Mucosa of stomach (tissue), 1 donor: ENCODE measurements at regions not wholly inside any gene's neighbourhood (a gene's known extent, or its start where the extent isn't known, plus 50 kb on each side); places are given as distances from the start of the nearest gene placed in this dataset.
"Not testable (repeated sequence)": the region's sequence is repeated elsewhere in the genome, so short reads cannot be mapped to it uniquely, and the experiment has no call there.

Experiments used
- H3K27me3 ChIP-seq: one replicate; pipeline ENCODE4 v1.7.0; 2013; ENCODE audit warnings: mild to moderate bottlenecking, low read length; ENCODE audit not compliant: control insufficient read depth, insufficient read depth
- H3K36me3 ChIP-seq: one replicate; pipeline ENCODE4 v1.7.0; 2013; ENCODE audit warnings: low read length; ENCODE audit not compliant: control insufficient read depth, insufficient read depth
- H3K4me1 ChIP-seq: one replicate; pipeline ENCODE4 v1.7.0; 2013; ENCODE audit warnings: mild to moderate bottlenecking, low read length; ENCODE audit not compliant: control insufficient read depth, insufficient read depth
- H3K4me3 ChIP-seq: one replicate; pipeline ENCODE4 v1.7.0; 2013; ENCODE audit warnings: low read length
- H3K9ac ChIP-seq: one replicate; pipeline ENCODE4 v1.7.0; 2013; ENCODE audit warnings: mild to moderate bottlenecking, low read length, moderate library complexity
- H3K9me3 ChIP-seq: one replicate; pipeline ENCODE4 v1.7.0; 2013; ENCODE audit warnings: mild to moderate bottlenecking, low read length, moderate library complexity; ENCODE audit not compliant: control insufficient read depth
- donor health status: Pancreatic carcinoma.

DNA sequence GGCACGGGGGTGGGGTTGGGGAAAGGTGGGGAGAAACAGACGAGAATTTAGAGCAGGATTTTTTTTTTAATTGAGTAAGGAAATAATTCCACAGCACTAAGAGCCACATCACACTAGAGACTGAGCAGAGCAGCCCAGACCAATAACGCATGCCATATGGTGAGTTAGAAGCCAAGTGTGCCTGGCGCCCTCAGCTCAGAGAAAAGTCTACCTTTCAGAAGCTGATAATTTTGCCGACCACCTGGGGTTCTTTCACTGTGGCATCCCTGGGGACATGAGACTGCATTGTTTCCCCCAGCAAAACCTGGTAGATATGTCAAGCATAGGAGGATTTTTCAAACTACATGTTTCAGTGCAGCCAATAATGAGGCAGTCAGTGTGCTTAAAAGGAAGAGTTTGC is 516.8 kb downstream of the SMARCA1 start:
- Histone ChIP-seq H3K4me1 (no peaks in the 10 kb centered on the region), H3K36me3 (no peaks in the 10 kb centered on the region), H3K4me3 (no peak overlapping the region), H3K9me3 (no peaks in the 10 kb centered on the region), H3K27me3 (no peaks in the 10 kb centered on the region), H3K9ac (no peak overlapping the region)

DNA sequence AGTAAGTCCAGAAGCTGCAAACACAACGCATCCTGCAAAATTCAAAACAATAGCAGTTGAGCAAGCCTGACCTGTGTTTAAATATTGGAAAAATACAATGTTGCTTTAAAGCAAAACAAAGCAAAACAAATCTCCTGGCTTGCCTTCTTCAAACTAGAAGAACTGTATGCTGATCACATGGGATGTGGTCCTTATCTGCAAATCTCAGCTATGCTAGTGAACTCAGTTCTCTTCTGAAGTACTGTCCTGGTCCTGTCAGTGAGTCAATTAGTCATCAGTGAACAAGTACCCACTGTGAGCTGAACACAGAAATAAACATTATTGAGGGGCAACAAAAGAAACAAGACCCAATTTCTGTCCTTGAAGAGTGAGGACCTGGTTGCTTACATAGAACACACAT is 522.5 kb downstream of the SMARCA1 start:
- Histone ChIP-seq H3K9me3 (no peaks in the 10 kb centered on the region), H3K27me3 (no peaks in the 10 kb centered on the region), H3K4me3 (no peak overlapping the region), H3K9ac (no peak overlapping the region), H3K4me1 (no peaks in the 10 kb centered on the region), H3K36me3 (no peaks in the 10 kb centered on the region)

DNA sequence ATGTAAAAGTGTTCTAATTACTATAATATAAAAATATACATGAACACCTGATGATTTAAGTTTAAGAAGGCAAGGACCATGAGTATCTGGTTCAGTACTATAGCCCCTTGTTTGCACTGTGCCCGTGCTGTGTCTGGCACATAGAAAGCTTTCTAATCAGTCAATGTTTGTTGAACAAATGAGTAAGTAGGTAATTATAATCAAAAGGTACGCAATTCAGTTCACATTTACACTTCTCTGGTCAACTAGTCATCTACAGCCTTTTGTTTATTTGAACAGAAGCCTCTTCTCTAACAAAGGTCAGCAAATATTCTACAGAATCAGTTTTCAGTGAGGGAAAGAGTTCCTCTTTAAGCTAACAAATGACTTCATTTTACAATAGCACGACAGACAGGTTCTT is 523.3 kb downstream of the SMARCA1 start:
- Histone ChIP-seq H3K4me1 (no peaks in the 10 kb centered on the region), H3K9me3 (no peaks in the 10 kb centered on the region), H3K36me3 (no peaks in the 10 kb centered on the region), H3K27me3 (no peaks in the 10 kb centered on the region), H3K4me3 (no peak overlapping the region), H3K9ac (no peak overlapping the region)

DNA sequence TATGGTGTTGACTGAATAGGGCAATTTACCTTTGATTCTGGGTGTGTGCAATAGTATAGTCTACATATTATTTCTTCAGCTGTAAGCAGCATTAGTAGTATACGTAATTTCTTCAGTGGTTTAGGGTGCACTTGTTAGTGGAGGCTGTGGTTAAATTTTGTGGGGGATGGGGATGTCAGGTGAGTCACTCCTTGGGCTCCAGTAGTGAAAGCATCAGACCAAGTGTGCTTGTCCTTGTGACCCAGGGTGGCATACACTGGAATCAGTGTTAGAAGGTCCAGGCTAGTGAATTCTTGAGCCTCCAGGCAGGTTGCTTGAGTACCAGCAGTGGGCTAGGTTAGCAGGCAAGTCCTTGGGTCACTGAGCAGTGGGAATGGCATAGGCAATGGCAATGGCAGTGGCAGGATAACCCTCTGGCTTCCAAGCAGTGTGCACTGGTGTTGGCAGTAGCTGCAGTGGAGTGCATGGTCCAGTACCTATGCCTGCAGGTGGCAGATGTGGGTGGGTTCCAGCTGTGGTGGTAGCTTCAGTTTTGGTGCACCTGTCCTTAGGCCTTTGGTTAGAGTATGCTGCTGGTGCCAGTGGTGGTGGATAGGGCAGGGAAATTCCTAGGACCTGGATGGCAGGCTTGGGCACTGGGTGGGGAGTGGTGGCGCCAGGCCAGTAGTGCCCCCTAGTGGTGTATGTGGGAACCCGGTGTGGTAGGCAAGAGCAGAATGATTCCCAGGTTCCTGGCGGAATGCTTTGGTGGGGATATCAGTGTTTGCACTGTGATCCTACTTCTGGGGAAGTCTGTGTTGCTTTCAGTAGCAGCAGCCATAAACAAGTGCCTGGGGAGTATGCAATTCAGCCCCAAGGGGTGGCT is 531.0 kb downstream of the SMARCA1 start:
- no peaks in the 10 kb centered on the region for H3K36me3 ChIP-seq
- no peak overlapping the region for H3K4me3 ChIP-seq
- no peaks in the 10 kb centered on the region for H3K27me3 ChIP-seq
- no peak overlapping the region for H3K9ac ChIP-seq
- no peaks in the 10 kb centered on the region for H3K4me1 ChIP-seq
- H3K9me3 ChIP-seq: no peaks in the 10 kb centered on the region

DNA sequence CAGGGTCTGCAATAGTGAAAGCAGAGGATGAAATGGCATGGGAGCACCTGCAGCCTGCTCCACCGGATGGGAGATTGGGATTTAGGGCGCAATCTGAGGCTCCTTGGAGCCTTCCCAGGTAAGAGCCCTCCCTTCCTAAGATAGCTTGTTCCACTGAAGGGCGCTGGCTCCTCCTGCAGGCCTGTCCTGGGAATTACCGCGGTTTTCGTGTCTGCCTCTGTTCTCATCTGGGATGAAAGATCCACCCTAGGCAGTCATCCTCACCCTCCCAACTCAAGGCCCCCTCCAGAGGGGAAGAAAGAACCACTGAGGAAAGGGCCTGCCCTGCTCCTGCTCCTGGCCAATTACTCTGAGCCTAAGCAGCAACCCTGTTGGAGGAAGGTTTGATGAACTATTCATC is 547.5 kb downstream of the SMARCA1 start:
- Histone ChIP-seq H3K9me3 (no peaks in the 10 kb centered on the region), H3K27me3 (no peaks in the 10 kb centered on the region), H3K4me3 (no peak overlapping the region), H3K36me3 (no peaks in the 10 kb centered on the region), H3K4me1 (peaks cover 4% of the 10 kb centered on the region), H3K9ac (no peak overlapping the region)

DNA sequence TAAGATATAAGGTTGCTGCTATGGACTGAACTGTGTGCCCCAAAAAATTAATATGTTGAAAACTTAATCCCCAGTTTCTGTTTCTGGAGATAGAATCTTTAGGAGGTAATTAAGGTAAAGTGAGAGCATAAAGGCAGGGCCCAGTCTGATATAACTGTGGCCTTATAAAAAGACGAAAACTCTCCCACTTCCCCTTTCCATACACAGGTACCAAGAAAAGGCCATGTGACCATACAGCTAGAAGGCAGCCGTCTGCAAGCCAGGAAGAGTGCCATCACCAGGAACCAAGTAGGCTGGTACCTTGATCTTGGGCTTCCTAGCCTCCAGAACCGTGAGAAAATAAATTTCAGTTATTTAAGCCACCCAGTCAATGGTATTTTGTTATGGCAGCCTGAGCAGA is 550.3 kb downstream of the SMARCA1 start:
- no peaks in the 10 kb centered on the region for H3K27me3 ChIP-seq
- H3K36me3 ChIP-seq: no peaks in the 10 kb centered on the region
- no peak overlapping the region for H3K9ac ChIP-seq
- H3K4me3 ChIP-seq: no peak overlapping the region
- no peaks in the 10 kb centered on the region for H3K9me3 ChIP-seq
- H3K4me1 ChIP-seq: peaks cover 4% of the 10 kb centered on the region

DNA sequence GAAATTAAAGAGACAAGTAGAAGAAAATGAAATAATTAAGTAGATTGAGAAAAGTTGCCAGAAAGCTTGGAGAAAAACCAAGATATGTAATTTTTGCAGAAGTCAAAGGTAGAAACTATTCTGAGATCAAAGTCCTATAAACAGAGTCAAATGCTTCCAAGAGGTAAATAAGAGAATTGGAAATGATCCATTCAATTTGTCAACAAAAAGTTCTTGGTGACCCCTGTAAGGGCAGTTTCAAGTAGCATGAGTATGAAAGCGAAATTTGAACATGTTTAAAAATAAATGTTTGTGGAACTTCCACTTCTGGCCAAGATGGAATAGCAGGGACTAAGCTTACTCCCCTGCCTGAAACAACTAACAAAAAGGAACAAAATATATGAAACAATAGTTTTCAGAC is 562.0 kb downstream of the SMARCA1 start:
- H3K27me3 ChIP-seq: no peaks in the 10 kb centered on the region
- no peaks in the 10 kb centered on the region for H3K4me1 ChIP-seq
- H3K4me3 ChIP-seq: no peak overlapping the region
- H3K9me3 ChIP-seq: no peaks in the 10 kb centered on the region
- H3K36me3 ChIP-seq: no peaks in the 10 kb centered on the region
- no peak overlapping the region for H3K9ac ChIP-seq

DNA sequence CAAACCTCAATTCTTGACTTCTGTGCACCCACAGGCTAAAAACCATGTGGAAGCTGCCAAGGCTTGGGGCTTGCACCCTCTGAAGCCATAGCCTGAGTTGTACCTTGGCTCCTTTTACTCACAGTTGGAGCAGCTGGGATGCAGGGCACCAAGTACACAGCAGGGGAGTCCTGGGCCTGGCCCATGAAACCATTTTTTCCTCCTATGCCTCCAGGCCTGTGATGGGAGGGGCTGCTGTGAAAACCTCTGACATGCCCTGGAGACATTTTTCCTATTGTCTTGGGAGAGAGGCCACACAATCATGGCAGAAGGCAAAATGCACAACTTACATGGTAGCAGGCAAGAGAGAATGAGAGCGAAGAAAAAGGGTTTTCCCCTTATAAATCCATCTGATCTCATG is 568.6 kb downstream of the SMARCA1 start:
- H3K4me3 ChIP-seq: not testable (repeated sequence)

DNA sequence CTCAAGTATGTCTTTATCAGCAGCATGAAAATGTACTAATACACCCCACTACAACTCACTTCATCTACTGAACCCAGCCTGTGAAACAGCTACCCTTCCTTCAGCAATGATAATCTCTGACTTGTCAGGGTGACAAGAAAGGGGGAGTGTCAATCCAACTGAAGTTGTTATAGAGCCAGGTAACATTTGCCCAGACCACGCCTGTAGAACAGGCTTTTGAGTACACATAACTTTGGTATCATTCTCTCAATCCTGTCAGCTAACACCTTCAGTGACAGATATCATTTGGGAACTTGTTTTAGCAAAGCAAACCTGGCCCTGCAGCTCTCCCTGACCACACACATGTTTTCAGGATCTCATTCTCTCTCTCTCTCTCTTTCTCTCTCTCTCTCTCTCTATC is 592.2 kb downstream of the SMARCA1 start:
- Histone ChIP-seq H3K9ac (no peak overlapping the region), H3K9me3 (no peaks in the 10 kb centered on the region), H3K4me1 (peaks cover 14% of the 10 kb centered on the region), H3K27me3 (no peaks in the 10 kb centered on the region), H3K4me3 (no peak overlapping the region), H3K36me3 (no peaks in the 10 kb centered on the region)

More for the DNA sequence above, 568.6 kb downstream of the SMARCA1 start:
- H3K9ac ChIP-seq, H3K36me3 ChIP-seq, H3K9me3 ChIP-seq, H3K27me3 ChIP-seq, H3K4me1 ChIP-seq: not testable (repeated sequence)

DNA sequence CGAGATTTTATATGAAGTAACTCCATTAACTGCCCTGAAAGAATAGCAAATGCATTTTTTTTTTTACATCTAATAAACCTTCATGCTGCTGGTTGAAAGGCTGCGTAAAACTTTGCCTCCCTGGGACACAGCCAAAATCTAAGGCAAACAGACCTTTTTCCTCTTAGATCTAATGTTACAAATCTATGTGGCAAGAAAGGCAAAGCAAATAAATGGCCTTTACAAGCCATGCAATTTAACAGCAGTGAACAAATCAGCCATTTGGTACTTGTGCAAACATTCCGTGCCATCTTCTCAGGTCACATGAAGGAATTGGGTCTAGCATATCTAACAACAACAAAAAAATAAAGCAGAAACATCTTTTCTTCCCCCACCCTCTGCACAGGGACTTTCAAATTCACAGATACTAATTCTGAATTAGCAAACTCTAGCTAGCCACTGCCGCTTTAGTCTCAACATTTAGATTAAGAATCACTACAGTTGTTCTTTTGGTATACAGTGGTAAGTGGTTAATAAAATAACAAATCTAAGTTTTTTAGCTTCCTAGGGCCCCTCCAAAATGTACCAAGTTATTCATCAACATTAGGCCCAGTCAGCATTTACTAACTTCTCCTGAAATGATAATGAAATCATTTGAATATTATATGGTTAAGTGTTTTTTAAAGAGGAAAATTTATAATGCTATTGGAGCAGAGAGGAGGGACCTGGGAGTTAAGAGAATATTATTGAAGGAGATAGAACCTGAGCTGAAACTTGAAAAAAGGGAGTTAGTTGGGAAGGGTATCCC is 593.8 kb downstream of the SMARCA1 start:
- H3K27me3 ChIP-seq: no peaks in the 10 kb centered on the region
- no peak overlapping the region for H3K9ac ChIP-seq
- H3K4me3 ChIP-seq: no peak overlapping the region
- H3K9me3 ChIP-seq: no peaks in the 10 kb centered on the region
- H3K36me3 ChIP-seq: no peaks in the 10 kb centered on the region
- H3K4me1 ChIP-seq: peaks cover 14% of the 10 kb centered on the region

DNA sequence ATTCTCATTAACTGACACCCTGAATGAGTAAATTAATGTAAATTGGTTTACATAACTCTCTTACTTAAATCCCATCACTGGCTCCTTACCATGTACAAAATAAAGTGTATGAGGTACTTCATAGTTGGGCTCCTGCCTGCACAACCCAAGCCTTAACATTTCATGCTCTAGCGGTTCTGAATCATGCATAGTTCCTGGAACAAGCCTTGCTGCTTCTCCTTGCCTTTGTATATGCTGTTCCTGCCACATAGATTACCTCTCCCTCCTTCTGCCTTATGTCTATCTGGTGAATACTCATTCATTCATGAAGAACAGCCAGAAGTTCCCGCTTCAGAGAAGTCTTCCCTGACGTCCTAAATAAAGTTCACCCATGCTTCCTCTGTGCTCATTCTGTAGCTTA is 594.7 kb downstream of the SMARCA1 start:
- H3K9me3 ChIP-seq: no peaks in the 10 kb centered on the region
- no peaks in the 10 kb centered on the region for H3K36me3 ChIP-seq
- H3K27me3 ChIP-seq: no peaks in the 10 kb centered on the region
- H3K4me3 ChIP-seq: no peak overlapping the region
- H3K4me1 ChIP-seq: peaks cover 14% of the 10 kb centered on the region
- no peak overlapping the region for H3K9ac ChIP-seq

DNA sequence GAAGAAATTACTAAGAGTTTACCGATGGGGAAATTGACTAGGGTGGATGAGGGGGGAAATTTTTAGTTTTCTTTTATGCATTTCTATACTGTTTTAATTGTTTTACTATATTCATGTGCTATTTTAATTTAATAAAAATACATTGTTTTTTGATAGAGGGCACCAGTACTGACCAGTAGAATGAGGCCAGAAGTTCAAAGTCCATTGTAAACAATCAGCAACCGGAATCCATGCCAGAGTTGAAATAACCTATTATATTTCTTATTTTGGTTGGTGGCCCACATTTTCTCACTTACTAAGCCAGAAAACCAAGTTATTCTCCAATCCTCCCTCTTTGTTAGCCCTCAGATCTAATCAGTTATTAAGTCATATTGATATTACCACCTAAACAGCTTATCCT is 595.9 kb downstream of the SMARCA1 start:
- no peaks in the 10 kb centered on the region for H3K36me3 ChIP-seq

More for the DNA sequence above, 595.9 kb downstream of the SMARCA1 start:
- no peaks in the 10 kb centered on the region for H3K27me3 ChIP-seq
- no peak overlapping the region for H3K9ac ChIP-seq
- no peaks in the 10 kb centered on the region for H3K9me3 ChIP-seq
- H3K4me3 ChIP-seq: no peak overlapping the region
- peaks cover 14% of the 10 kb centered on the region for H3K4me1 ChIP-seq
